Small intestine (tissue), 7 donors: ENCODE measurements at regions not wholly inside any gene's neighbourhood (a gene's known extent, or its start where the extent isn't known, plus 50 kb on each side); places are given as distances from the start of the nearest gene placed in this dataset.

Experiments
- DNase-seq, 2 donors: peaks; one replicate each; pipeline versions ENCODE4 v3.0.0 to v3.0.0-alpha.2; 2013
- FAIRE-seq: peaks from 2 replicates; lab custom pipeline; 2012; peaks lifted over from hg19 to GRCh38; lab: Jason Lieb, UNC
- H3K27ac ChIP-seq, 3 donors: one replicate each; pipeline ENCODE4 v1.5.1; 2013; ENCODE audit warnings: low read length in 2 of 3, mild to moderate bottlenecking in 2 of 3, control low read depth in 1 of 3, inconsistent platforms in 1 of 3, low read depth in 1 of 3, moderate library complexity in 1 of 3
- H3K27me3 ChIP-seq, 3 donors: one replicate each; pipeline ENCODE4 v1.6.1; 2013; ENCODE audit warnings: low read length in 3 of 3, inconsistent platforms in 1 of 3; ENCODE audit not compliant: control insufficient read depth in 3 of 3, insufficient read depth in 3 of 3
- H3K36me3 ChIP-seq, 3 donors: one replicate each; pipeline ENCODE4 v1.6.1; 2013; ENCODE audit warnings: low read length in 3 of 3, inconsistent platforms in 1 of 3, low read depth in 1 of 3, mild to moderate bottlenecking in 1 of 3, moderate library complexity in 1 of 3; ENCODE audit not compliant: control insufficient read depth in 3 of 3, insufficient read depth in 2 of 3
- H3K4me1 ChIP-seq, 3 donors: one replicate each; pipeline ENCODE4 v1.6.1; 2013; ENCODE audit warnings: low read length in 2 of 3, inconsistent platforms in 1 of 3, low read depth in 1 of 3, mild to moderate bottlenecking in 1 of 3, moderate library complexity in 1 of 3; ENCODE audit not compliant: control insufficient read depth in 3 of 3, insufficient read depth in 2 of 3
- H3K4me3 ChIP-seq, 3 donors: one replicate each; pipeline ENCODE4 v1.5.1; 2013; ENCODE audit warnings: low read length in 3 of 3, control low read depth in 1 of 3, inconsistent platforms in 1 of 3, low read depth in 1 of 3, mild to moderate bottlenecking in 1 of 3, moderate library complexity in 1 of 3
- H3K9me3 ChIP-seq, 2 donors: one replicate each; pipeline ENCODE4 v1.6.1; 2013; ENCODE audit warnings: low read depth in 1 of 2, low read length in 1 of 2; ENCODE audit not compliant: control insufficient read depth in 2 of 2, insufficient read depth in 1 of 2
- WGBS, 3 donors: extraction: QIAGEN DNeasy Blood & Tissue Kit; methylation state at CpG; one replicate each; pipeline ENCODE4 v1.1.7; 2013; 5-methylcytosine and 5-hydroxymethylcytosine counted together
- donor health status: healthy with polysubstance abuse.
- donor health status: control.
- donor health status: control.
- donor health status: Bipolar disorder and iron deficiency.
- donor health status: healthy.

GRCh38 chr3:26840272-26840870 lies 217.8 kb downstream of the LRRC3B start:
- Histone ChIP-seq H3K36me3 (no peaks in the 10 kb centered on the region), H3K27ac (no peak overlapping the region), H3K4me1 (no peaks in the 10 kb centered on the region), H3K4me3 (no peak overlapping the region), H3K27me3 (no peaks in the 10 kb centered on the region), H3K9me3 (no peaks in the 10 kb centered on the region)
- DNase-seq (no peak), FAIRE-seq (no peak)
- WGBS, 3 donors: 36 to 52% (median 50%) methylated on average over 1 of the region's 1 CpG

GRCh38 chr3:26845194-26845593 lies 222.6 kb downstream of the LRRC3B start:
- Histone ChIP-seq H3K9me3 (no peaks in the 10 kb centered on the region), H3K27ac (no peak overlapping the region), H3K36me3 (no peaks in the 10 kb centered on the region), H3K4me3 (no peak overlapping the region), H3K27me3 (no peaks in the 10 kb centered on the region), H3K4me1 (no peaks in the 10 kb centered on the region)
- no peak for DNase-seq
- FAIRE-seq: no peak
- 94 to 98% (median 96%) methylated on average over 3 of the region's 3 CpGs for WGBS, 3 donors

GRCh38 chr3:26847680-26848079 lies 225.1 kb downstream of the LRRC3B start:
- H3K4me3 ChIP-seq: no peak overlapping the region
- FAIRE-seq (no peak), DNase-seq (no peak)
- H3K4me1 ChIP-seq: no peaks in the 10 kb centered on the region
- no peaks in the 10 kb centered on the region for H3K9me3 ChIP-seq
- no peaks in the 10 kb centered on the region for H3K36me3 ChIP-seq
- H3K27ac ChIP-seq: no peak overlapping the region
- H3K27me3 ChIP-seq: no peaks in the 10 kb centered on the region

GRCh38 chr3:26894443-26894842 lies 271.9 kb downstream of the LRRC3B start:
- H3K4me1 ChIP-seq: no peaks in the 10 kb centered on the region
- no peak overlapping the region for H3K4me3 ChIP-seq
- no peaks in the 10 kb centered on the region for H3K9me3 ChIP-seq
- WGBS, 3 donors: 79 to 86% (median 83%) methylated on average over 3 of the region's 3 CpGs
- FAIRE-seq (no peak), DNase-seq (no peak)
- H3K36me3 ChIP-seq: no peaks in the 10 kb centered on the region
- H3K27ac ChIP-seq: no peak overlapping the region
- H3K27me3 ChIP-seq: no peaks in the 10 kb centered on the region

GRCh38 chr3:26915208-26915607 lies 292.6 kb downstream of the LRRC3B start:
- FAIRE-seq (no peak), DNase-seq (no peak)
- Histone ChIP-seq H3K27me3 (no peaks in the 10 kb centered on the region), H3K36me3 (no peaks in the 10 kb centered on the region), H3K27ac (no peak overlapping the region), H3K4me3 (no peak overlapping the region), H3K4me1 (no peaks in the 10 kb centered on the region), H3K9me3 (no peaks in the 10 kb centered on the region)

GRCh38 chr3:26920646-26921478 lies 298.3 kb downstream of the LRRC3B start:
- Histone ChIP-seq H3K27ac (peak overlapping the region in 1 of 3 donors; percentile 53), H3K4me1 (no peaks in the 10 kb centered on the region)
- no peak for FAIRE-seq

GRCh38 chr3:26931896-26932295 lies 309.3 kb downstream of the LRRC3B start:
- no peaks in the 10 kb centered on the region for H3K4me1 ChIP-seq
- no peaks in the 10 kb centered on the region for H3K27me3 ChIP-seq
- no peaks in the 10 kb centered on the region for H3K36me3 ChIP-seq
- DNase-seq: no peak
- no peak overlapping the region for H3K27ac ChIP-seq
- 6 to 94% (median 15%) methylated on average over 1 of the region's 1 CpG for WGBS, 3 donors
- no peaks in the 10 kb centered on the region for H3K9me3 ChIP-seq
- no peak overlapping the region for H3K4me3 ChIP-seq
- FAIRE-seq: no peak

More at GRCh38 chr3:26920646-26921478, 298.3 kb downstream of the LRRC3B start:
- H3K4me3 ChIP-seq: no peak overlapping the region
- DNase-seq: peak in 1 of 2 donors; percentile 6
- H3K27me3 ChIP-seq: no peaks in the 10 kb centered on the region
- 40 to 58% (median 52%) methylated on average over 12 of the region's 12 CpGs for WGBS, 3 donors
- H3K9me3 ChIP-seq: no peaks in the 10 kb centered on the region
- no peaks in the 10 kb centered on the region for H3K36me3 ChIP-seq

GRCh38 chr3:26932752-26933151 lies 310.2 kb downstream of the LRRC3B start:
- WGBS, 3 donors: 61 to 91% (median 70%) methylated on average over 3 of the region's 3 CpGs

More at GRCh38 chr3:26932752-26933151, 310.2 kb downstream of the LRRC3B start:
- FAIRE-seq (no peak), DNase-seq (no peak)
- H3K4me3 ChIP-seq: no peak overlapping the region
- H3K9me3 ChIP-seq: no peaks in the 10 kb centered on the region
- H3K27ac ChIP-seq: no peak overlapping the region
- H3K4me1 ChIP-seq: no peaks in the 10 kb centered on the region
- H3K36me3 ChIP-seq: no peaks in the 10 kb centered on the region
- H3K27me3 ChIP-seq: no peaks in the 10 kb centered on the region
